ENCODE measurements at regions not wholly inside any gene's neighbourhood (a gene's known extent, or its start where the extent isn't known, plus 50 kb on each side); places are given as distances from the start of the nearest gene placed in this dataset.

GRCh38 chr2:187075671-187076070 lies 226.7 kb upstream of the ZSWIM2 start:
- Histone ChIP-seq H3K4me3 (ENCODE audit: low read length in 2 of 2) (no peak overlapping the region), H3K27ac (ENCODE audit: low read length) (no peak overlapping the region), H3K36me3 (ENCODE audit: control insufficient read depth in 2 of 2, insufficient read depth in 2 of 2, low read length in 2 of 2) (no peaks in the 10 kb centered on the region), H3K9me3 (ENCODE audit: control insufficient read depth in 2 of 2, low read length in 2 of 2) (peaks cover 0 to 5% of the 10 kb centered on the region in 2 donors), H3K9ac (ENCODE audit: low read length in 2 of 2) (no peak overlapping the region), H3K27me3 (ENCODE audit: control insufficient read depth in 1 of 2, insufficient read depth in 2 of 2, low read length in 2 of 2) (no peaks in the 10 kb centered on the region), H3K4me1 (ENCODE audit: control insufficient read depth, insufficient read depth, low read length) (no peaks in the 10 kb centered on the region)

GRCh38 chr2:187075199-187075635 lies 226.2 kb upstream of the ZSWIM2 start:
- peaks cover 0 to 5% of the 10 kb centered on the region in 2 donors for H3K9me3 ChIP-seq (ENCODE audit: control insufficient read depth in 2 of 2, low read length in 2 of 2)
- no peak overlapping the region for H3K9ac ChIP-seq (ENCODE audit: low read length in 2 of 2)
- H3K4me1 ChIP-seq (ENCODE audit: control insufficient read depth, insufficient read depth, low read length) = no peaks in the 10 kb centered on the region
- H3K36me3 ChIP-seq (ENCODE audit: control insufficient read depth in 2 of 2, insufficient read depth in 2 of 2, low read length in 2 of 2) = no peaks in the 10 kb centered on the region
- H3K4me3 ChIP-seq (ENCODE audit: low read length in 2 of 2) = no peak overlapping the region
- H3K27me3 ChIP-seq (ENCODE audit: control insufficient read depth in 1 of 2, insufficient read depth in 2 of 2, low read length in 2 of 2) = no peaks in the 10 kb centered on the region
- H3K27ac ChIP-seq (ENCODE audit: low read length) = no peak overlapping the region

- H3K9me3 ChIP-seq (ENCODE audit: control insufficient read depth in 2 of 2, low read length in 2 of 2) = no peaks in the 10 kb centered on the region
- no peak overlapping the region for H3K4me3 ChIP-seq (ENCODE audit: low read length in 2 of 2)
- no peak overlapping the region for H3K9ac ChIP-seq (ENCODE audit: low read length in 2 of 2)
- no peaks in the 10 kb centered on the region for H3K36me3 ChIP-seq (ENCODE audit: control insufficient read depth in 2 of 2, insufficient read depth in 2 of 2, low read length in 2 of 2)
- H3K4me1 ChIP-seq (ENCODE audit: control insufficient read depth, insufficient read depth, low read length) = no peaks in the 10 kb centered on the region
- H3K27me3 ChIP-seq (ENCODE audit: control insufficient read depth in 1 of 2, insufficient read depth in 2 of 2, low read length in 2 of 2) = no peaks in the 10 kb centered on the region
- H3K27ac ChIP-seq (ENCODE audit: low read length) = no peak overlapping the region
These were observed 209.2 kb upstream of the ZSWIM2 start for GRCh38 chr2:187058198-187058597.

- Histone ChIP-seq H3K4me3 (ENCODE audit: low read length in 2 of 2) (no peak overlapping the region), H3K36me3 (ENCODE audit: control insufficient read depth in 2 of 2, insufficient read depth in 2 of 2, low read length in 2 of 2) (no peaks in the 10 kb centered on the region), H3K9ac (ENCODE audit: low read length in 2 of 2) (no peak overlapping the region), H3K4me1 (ENCODE audit: control insufficient read depth, insufficient read depth, low read length) (no peaks in the 10 kb centered on the region), H3K9me3 (ENCODE audit: control insufficient read depth in 2 of 2, low read length in 2 of 2) (no peaks in the 10 kb centered on the region), H3K27ac (ENCODE audit: low read length) (no peak overlapping the region), H3K27me3 (ENCODE audit: control insufficient read depth in 1 of 2, insufficient read depth in 2 of 2, low read length in 2 of 2) (no peaks in the 10 kb centered on the region)
These were observed 208.5 kb upstream of the ZSWIM2 start for GRCh38 chr2:187057466-187057865.

- no peaks in the 10 kb centered on the region for H3K36me3 ChIP-seq (ENCODE audit: control insufficient read depth in 2 of 2, insufficient read depth in 2 of 2, low read length in 2 of 2)
- no peak overlapping the region for H3K27ac ChIP-seq (ENCODE audit: low read length)
- no peaks in the 10 kb centered on the region for H3K9me3 ChIP-seq (ENCODE audit: control insufficient read depth in 2 of 2, low read length in 2 of 2)
- H3K27me3 ChIP-seq (ENCODE audit: control insufficient read depth in 1 of 2, insufficient read depth in 2 of 2, low read length in 2 of 2) = no peaks in the 10 kb centered on the region
- no peaks in the 10 kb centered on the region for H3K4me1 ChIP-seq (ENCODE audit: control insufficient read depth, insufficient read depth, low read length)
- no peak overlapping the region for H3K9ac ChIP-seq (ENCODE audit: low read length in 2 of 2)
- no peak overlapping the region for H3K4me3 ChIP-seq (ENCODE audit: low read length in 2 of 2)
These were observed 207.7 kb upstream of the ZSWIM2 start for GRCh38 chr2:187056416-187057334.

DNA sequence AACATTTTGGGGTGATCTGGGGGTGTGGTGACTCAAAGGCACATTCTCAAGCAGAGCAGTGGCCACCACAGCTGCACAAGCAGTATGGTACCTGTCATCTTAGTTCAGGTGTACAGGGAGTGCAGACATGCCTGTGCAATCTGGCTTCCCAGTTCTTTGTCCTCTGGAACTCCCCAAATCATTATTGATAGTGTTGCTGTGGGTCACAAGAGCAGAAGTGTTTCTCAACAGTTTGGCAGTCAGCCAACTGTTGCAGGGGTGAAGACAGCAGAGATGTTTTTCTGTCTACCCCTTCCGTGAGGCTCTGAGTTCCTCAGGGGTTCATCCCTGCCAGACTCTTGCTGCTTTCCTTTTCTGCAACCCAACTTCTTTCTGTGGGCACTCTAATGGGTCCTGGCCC lies 206.5 kb upstream of the ZSWIM2 start:
- no peak overlapping the region for H3K27ac ChIP-seq (ENCODE audit: low read length)
- H3K36me3 ChIP-seq (ENCODE audit: control insufficient read depth in 2 of 2, insufficient read depth in 2 of 2, low read length in 2 of 2) = no peaks in the 10 kb centered on the region
- no peak overlapping the region for H3K9ac ChIP-seq (ENCODE audit: low read length in 2 of 2)
- H3K27me3 ChIP-seq (ENCODE audit: control insufficient read depth in 1 of 2, insufficient read depth in 2 of 2, low read length in 2 of 2) = no peaks in the 10 kb centered on the region
- no peak overlapping the region for H3K4me3 ChIP-seq (ENCODE audit: low read length in 2 of 2)
- H3K9me3 ChIP-seq (ENCODE audit: control insufficient read depth in 2 of 2, low read length in 2 of 2) = no peaks in the 10 kb centered on the region
- H3K4me1 ChIP-seq (ENCODE audit: control insufficient read depth, insufficient read depth, low read length) = no peaks in the 10 kb centered on the region

DNA sequence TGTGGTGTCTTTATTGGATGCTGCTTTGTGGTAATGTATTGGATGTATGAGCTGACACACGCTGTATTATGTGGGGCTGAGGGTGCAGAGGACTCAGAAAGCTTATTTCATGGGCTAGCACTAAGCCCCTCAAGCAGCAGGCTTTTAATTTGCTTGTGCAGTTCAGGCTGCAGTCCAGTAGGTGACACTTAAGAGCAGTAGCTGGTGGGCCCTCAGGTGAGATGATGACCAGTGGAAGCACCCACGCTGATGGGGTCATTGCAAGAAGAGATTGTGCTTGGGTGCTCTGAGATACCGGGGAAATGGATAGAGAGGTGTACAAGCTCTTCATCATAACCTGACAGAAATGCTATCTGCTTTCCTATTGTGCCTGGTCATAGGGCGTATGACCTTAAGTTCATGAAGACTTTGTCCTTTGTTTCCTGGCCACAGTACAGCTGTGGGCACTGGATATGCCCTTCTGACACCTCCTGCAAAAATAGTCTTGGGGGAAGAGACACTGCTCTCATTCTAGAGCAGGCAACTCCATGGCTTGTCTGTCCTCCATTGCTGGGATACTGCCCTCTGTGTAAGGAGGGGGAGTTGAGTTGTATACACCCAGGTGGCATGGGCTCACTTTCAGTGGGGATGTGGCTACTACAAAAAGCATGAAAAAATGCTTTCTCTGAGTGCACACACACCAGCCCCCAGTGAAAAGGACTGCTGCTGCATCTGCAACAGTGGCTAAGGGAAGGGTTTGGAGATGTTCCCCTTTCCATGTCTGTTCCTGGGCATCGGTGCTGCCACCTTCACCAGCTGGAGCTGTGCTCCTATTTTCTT lies 205.7 kb upstream of the ZSWIM2 start:
- no peak overlapping the region for H3K27ac ChIP-seq (ENCODE audit: low read length)
- no peaks in the 10 kb centered on the region for H3K27me3 ChIP-seq (ENCODE audit: control insufficient read depth in 1 of 2, insufficient read depth in 2 of 2, low read length in 2 of 2)
- H3K4me1 ChIP-seq (ENCODE audit: control insufficient read depth, insufficient read depth, low read length) = no peaks in the 10 kb centered on the region
- no peak overlapping the region for H3K4me3 ChIP-seq (ENCODE audit: low read length in 2 of 2)
- no peaks in the 10 kb centered on the region for H3K36me3 ChIP-seq (ENCODE audit: control insufficient read depth in 2 of 2, insufficient read depth in 2 of 2, low read length in 2 of 2)
- no peaks in the 10 kb centered on the region for H3K9me3 ChIP-seq (ENCODE audit: control insufficient read depth in 2 of 2, low read length in 2 of 2)
- H3K9ac ChIP-seq (ENCODE audit: low read length in 2 of 2) = no peak overlapping the region

DNA sequence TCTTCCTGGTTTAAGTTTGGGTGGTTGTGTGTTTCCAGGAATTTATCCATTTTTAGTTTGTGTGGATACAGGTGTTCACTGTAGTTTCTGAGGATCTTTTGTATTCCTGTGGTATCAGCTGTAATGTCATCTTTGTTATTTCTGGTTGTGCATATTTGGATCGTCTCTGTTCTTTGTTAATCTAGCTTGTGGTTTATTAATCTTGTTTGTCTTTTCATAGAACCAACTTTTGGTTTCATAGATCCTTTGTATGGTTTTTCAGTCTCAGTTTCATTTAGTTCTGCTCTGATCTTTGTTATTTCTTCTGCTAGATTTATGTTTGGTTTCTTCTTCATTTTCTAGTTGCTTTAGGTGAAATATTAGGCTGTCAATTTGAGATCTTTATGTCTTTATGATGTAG lies 202.4 kb upstream of the ZSWIM2 start:
- H3K4me1 ChIP-seq (ENCODE audit: control insufficient read depth, insufficient read depth, low read length) = no peaks in the 10 kb centered on the region
- peaks cover 0 to 2% of the 10 kb centered on the region in 2 donors for H3K9me3 ChIP-seq (ENCODE audit: control insufficient read depth in 2 of 2, low read length in 2 of 2)
- no peak overlapping the region for H3K4me3 ChIP-seq (ENCODE audit: low read length in 2 of 2)
- H3K36me3 ChIP-seq (ENCODE audit: control insufficient read depth in 2 of 2, insufficient read depth in 2 of 2, low read length in 2 of 2) = no peaks in the 10 kb centered on the region
- H3K27ac ChIP-seq (ENCODE audit: low read length) = no peak overlapping the region
- H3K9ac ChIP-seq (ENCODE audit: low read length in 2 of 2) = no peak overlapping the region
- H3K27me3 ChIP-seq (ENCODE audit: control insufficient read depth in 1 of 2, insufficient read depth in 2 of 2, low read length in 2 of 2) = no peaks in the 10 kb centered on the region

GRCh38 chr2:187050409-187050998 lies 201.5 kb upstream of the ZSWIM2 start:
- H3K27me3 ChIP-seq (ENCODE audit: control insufficient read depth in 1 of 2, insufficient read depth in 2 of 2, low read length in 2 of 2) = no peaks in the 10 kb centered on the region
- no peak overlapping the region for H3K9ac ChIP-seq (ENCODE audit: low read length in 2 of 2)

DNA sequence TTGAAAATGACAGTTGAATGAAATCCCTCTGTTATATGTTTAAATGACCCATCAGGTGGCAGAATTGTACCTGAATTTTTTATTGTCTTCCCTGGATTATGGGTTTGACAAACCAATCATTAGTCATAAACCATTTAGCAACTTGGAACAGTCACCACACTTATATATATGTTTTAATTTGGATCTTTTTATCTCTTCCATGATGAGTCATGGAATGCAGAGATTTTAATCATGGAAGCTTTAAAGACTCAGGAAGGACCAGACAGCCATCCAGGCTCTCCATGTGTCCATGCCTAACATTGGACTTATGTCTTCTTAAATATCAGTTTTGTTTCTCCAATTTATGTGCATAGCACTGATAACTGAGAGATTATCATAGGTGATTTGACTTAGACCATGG lies 188.3 kb upstream of the ZSWIM2 start:
- Histone ChIP-seq H3K27me3 (ENCODE audit: control insufficient read depth in 1 of 2, insufficient read depth in 2 of 2, low read length in 2 of 2) (no peaks in the 10 kb centered on the region), H3K4me3 (ENCODE audit: low read length in 2 of 2) (no peak overlapping the region), H3K4me1 (ENCODE audit: control insufficient read depth, insufficient read depth, low read length) (no peaks in the 10 kb centered on the region), H3K9me3 (ENCODE audit: control insufficient read depth in 2 of 2, low read length in 2 of 2) (no peaks in the 10 kb centered on the region), H3K36me3 (ENCODE audit: control insufficient read depth in 2 of 2, insufficient read depth in 2 of 2, low read length in 2 of 2) (no peaks in the 10 kb centered on the region), H3K27ac (ENCODE audit: low read length) (no peak overlapping the region), H3K9ac (ENCODE audit: low read length in 2 of 2) (no peak overlapping the region)

More at GRCh38 chr2:187050409-187050998, 201.5 kb upstream of the ZSWIM2 start:
- Histone ChIP-seq H3K9me3 (ENCODE audit: control insufficient read depth in 2 of 2, low read length in 2 of 2) (peaks cover 0 to 2% of the 10 kb centered on the region in 2 donors), H3K4me3 (ENCODE audit: low read length in 2 of 2) (no peak overlapping the region), H3K36me3 (ENCODE audit: control insufficient read depth in 2 of 2, insufficient read depth in 2 of 2, low read length in 2 of 2) (no peaks in the 10 kb centered on the region), H3K27ac (ENCODE audit: low read length) (no peak overlapping the region), H3K4me1 (ENCODE audit: control insufficient read depth, insufficient read depth, low read length) (no peaks in the 10 kb centered on the region)
